ENCODE measurements at regions not wholly inside any gene's neighbourhood (a gene's known extent, or its start where the extent isn't known, plus 50 kb on each side); places are given as distances from the start of the nearest gene placed in this dataset.
A peak's percentile ranks its signal among the peaks of the same experiment; 100 is the strongest.

DNA sequence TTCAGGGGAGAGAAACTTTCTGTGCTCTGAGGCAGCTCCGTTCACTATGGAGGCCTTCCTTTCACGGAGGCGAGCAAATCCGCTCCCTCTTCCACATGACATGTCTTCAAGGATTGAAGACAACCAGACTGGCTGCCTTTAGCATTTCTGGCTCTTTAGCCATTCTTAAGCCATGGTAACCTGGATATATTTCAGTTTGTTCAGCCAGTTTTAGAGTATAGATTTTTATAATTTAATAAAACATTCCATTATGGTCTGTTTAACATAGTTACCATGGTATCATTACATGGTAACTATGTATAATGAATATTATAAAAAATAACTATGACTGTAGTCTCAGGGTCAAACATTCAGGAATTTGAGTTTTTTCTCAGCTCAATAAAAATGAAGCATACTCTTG, 54.2 kb upstream of the NFIA start:
- no peak for DNase-seq

- peak in 1 of 2 donors; percentile 6 for DNase-seq
These were observed 64.3 kb upstream of the NFIA start for GRCh38 chr1:61018068-61018467.

- no peak for DNase-seq
These were observed 64.7 kb upstream of the NFIA start for GRCh38 chr1:61017651-61018050.

GRCh38 chr1:61013946-61014667, 68.3 kb upstream of the NFIA start:
- no peak for DNase-seq

GRCh38 chr1:61013189-61013945, 69.0 kb upstream of the NFIA start:
- no peak for DNase-seq

DNA sequence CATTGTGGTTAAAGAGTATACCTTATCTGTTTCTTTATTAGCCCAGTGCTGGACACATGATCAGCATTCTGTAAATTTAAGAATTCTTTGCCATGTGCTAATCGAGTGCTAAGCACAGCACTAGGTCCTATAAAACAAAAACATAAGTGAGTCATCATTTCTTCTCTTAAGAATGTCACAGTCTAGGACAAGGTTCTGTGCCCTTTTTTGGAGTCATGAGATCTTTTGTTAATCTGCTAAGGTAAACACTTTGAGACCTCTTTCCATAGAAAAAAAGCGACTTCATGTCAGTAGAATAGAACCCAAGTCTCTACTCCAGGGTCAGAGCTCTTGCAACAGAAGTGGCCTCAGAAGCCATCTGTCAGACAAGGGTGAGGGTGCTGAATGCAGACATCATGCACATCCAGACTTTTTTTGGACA, 70.0 kb upstream of the NFIA start:
- DNase-seq = no peak

DNA sequence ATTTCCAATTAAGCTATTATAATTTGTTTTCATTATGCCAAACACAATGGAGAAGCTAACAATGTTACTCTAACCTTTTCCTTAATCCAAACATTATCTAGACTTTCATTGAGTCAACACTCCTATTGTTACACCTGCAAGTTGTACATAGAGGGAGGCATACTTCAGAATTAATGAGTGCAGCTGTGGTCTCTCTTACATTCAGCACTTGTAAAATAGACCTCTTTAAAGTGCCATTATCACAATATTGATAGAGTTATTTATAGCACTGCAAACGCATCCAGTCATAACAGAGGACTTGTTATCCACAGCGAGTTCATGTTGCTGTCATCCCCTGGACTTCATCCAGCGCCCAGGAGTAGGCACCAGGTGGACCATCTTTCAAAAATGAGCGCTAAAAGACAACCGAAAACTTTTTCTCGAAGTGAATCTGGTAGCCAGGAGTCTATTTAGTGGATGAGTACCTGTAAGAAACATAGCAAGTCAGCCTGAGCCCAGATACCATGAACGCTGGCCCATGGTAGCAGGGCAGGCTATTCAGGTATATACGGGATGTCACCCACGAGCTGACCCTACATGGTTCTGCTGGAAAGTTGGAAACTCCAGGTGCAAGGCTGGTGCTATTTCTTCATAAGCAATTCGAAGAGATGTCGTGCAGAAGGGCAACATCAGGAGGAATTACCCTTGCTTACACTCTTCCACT, 70.6 kb upstream of the NFIA start:
- DNase-seq = no peak

DNA sequence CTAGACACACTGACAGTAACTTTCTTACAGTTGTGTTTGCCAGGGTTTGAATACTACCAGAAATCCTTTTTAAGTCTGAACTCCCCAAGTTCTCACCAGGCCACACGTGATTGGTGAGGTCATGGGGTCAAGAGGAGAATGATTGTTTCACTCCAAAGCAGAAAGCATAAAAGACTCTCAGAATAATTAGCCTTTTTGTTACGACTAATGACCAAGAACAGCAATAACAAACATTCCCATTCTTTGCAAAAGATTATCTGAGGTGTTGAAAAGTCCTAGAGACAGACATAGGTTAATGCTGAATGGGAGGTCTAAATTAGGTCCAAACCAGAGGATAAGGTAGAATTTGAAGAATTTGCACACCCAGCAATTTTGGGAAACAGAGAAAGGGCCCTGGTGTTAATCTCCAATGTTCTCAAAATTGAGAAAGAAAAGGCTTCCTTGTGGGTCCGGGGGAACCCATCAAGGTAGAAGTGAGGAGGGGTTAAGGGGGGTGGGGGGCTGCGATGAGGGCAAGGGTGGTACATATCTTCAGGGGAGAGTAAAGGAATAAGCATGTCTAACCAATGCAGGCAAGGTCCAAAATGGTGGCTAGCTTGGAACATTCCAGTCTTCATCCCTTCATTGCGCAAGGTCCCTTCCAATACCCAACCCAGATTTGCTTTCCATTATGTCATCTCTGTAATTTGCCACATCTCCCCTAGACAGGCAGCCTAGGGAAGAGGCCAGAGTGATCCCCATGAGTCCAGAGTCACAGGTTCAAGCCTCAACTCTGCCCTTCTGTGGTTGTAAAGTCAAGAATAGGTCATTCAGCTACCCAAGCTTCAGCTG, 74.6 kb upstream of the NFIA start:
- DNase-seq = no peak

GRCh38 chr1:61005614-61006580, 76.5 kb upstream of the NFIA start:
- DNase-seq = no peak

DNA sequence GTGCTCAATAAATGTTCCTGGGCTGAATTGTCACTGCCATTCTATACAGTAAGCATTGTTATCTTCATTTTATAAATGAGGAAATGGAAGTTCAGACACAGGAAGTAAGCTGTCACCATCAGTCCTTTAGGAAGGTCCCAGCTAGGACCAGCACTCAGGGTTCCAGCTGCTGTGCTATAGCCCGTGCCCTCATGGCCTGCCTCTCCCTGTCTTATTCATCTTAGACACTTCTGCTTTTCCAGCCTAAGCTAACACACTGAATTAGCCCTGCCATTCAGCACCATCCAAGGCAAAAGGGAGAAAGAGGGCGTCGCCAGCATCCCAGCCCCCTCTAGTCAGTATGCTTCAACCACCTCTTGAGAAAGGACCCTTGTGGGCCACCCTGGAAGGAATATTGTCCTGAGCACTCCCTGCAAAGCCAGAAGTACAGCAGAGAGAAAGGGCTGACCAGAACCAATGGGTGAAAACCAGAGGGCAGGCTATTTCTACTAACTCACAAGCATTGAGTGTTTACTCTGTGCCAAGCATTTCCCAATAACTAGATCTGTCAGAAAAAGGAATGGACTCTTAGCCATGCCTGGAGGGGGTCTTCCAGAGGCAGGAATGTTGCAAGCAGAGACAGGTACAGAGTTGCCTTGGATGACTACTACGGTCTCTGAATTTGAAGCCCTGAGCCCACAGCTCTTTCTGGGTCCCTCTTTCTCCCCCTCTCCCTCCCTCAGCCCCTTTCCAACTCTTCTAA, 77.9 kb upstream of the NFIA start:
- peak in 1 of 2 donors; percentile 3 for DNase-seq

GRCh38 chr1:61000327-61000726, 82.0 kb upstream of the NFIA start:
- no peak for DNase-seq

- DNase-seq = no peak
These were observed 83.6 kb upstream of the NFIA start for GRCh38 chr1:60998786-60999185.

GRCh38 chr1:60994828-60995492, 87.4 kb upstream of the NFIA start:
- no peak for DNase-seq

GRCh38 chr1:60994369-60994768, 88.0 kb upstream of the NFIA start:
- DNase-seq = no peak

- no peak for DNase-seq
These were observed 90.2 kb upstream of the NFIA start for GRCh38 chr1:60992165-60992564.

DNA sequence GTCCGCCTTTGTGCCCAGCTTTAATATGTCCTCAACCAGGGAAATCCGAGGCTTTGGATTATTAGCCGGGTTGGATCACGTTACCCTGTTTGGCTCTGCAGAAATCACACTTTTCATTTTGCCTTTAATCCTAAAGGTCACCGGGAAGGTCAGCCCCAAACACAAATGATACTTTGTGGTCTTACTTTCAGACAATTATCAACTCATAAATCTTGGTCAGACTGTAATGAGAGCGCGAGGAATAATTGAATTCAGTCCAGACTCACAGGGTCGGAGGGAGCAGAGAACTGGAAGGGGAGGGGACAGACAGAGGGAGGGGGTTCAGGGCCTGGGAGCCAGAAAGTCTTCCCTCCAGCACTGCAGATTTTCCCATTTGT, 91.7 kb upstream of the NFIA start:
- DNase-seq = no peak

- no peak for DNase-seq
These were observed 92.3 kb upstream of the NFIA start for GRCh38 chr1:60989749-60990713.

DNA sequence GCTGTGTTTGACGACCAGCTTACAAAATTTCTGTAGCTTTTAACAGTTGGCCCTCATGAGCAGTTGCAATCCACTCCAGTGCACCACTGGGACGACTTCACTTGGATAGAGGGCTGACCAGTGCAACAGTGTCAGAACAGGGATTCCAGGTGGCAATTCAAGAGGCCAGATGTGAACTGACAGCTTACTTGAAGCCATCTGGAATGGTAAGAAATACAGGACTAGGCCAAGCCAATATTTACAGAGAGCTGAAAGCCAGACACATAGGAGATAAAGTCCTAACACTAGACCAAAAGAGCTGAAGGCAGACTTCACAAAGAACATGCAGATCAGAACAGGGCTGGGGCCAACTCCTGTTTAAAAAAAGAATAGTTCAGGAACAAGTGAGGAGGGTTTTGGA, 93.5 kb upstream of the NFIA start:
- no peak for DNase-seq

DNA sequence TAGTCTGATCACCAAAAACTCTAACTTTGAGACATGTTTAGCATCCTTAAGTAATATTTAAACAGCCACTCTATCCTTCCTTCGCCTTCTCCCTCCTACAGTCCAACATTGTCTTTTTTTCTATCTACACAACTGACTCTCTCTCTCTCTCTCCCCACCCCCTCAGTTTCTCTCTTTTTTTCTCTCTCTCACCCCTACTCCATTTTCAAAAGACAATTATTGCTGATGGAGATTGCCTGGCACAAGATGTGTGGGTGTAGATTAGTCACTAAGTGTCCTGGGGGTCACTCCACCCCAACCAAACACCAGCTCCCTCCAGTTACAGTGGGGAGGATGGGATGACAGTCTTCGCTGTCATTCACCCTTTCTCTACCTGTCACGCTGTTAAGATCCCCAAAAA, 94.5 kb upstream of the NFIA start:
- DNase-seq = no peak
